ENCODE measurements at regions not wholly inside any gene's neighbourhood (a gene's known extent, or its start where the extent isn't known, plus 50 kb on each side); places are given as distances from the start of the nearest gene placed in this dataset.

GRCh38 chr1:222991908-222992307 is 151.1 kb downstream of the TLR5 start:
- no peak overlapping the region for H3K4me3 Mint-ChIP-seq (ENCODE audit: unreplicated experiment)
- H3K36me3 Mint-ChIP-seq (ENCODE audit: insufficient read depth, unreplicated experiment): no peaks in the 10 kb centered on the region
- ChIA-PET POLR2A (no interaction called here), CTCF (interaction anchor here (1.1 kb wide), 1 partner anchor 16 kb away, joined by 4 read pairs; no protein-coding TSS in a partner anchor)
- H3K9me3 Mint-ChIP-seq (ENCODE audit: unreplicated experiment): no peaks in the 10 kb centered on the region
- TF ChIP-seq CTCF (IDR thresholded peaks at IDR 0.05; ENCODE audit: unreplicated experiment): no peak
- no peak overlapping the region for H3K27ac Mint-ChIP-seq (ENCODE audit: low read depth, unreplicated experiment)
- no peak for DNase-seq (ENCODE audit: unreplicated experiment)
- intact Hi-C loops (cut with micrococcal nuclease): loop anchor here (5.0 kb wide), 1 partner anchor 175 kb away; the partner anchor contains the start of gene DISP1
- H3K4me1 Mint-ChIP-seq (ENCODE audit: insufficient read depth, unreplicated experiment): peaks cover 29% of the 10 kb centered on the region
- no TSS peak for BruUV-seq (replicated peaks)
- peaks cover 11% of the 10 kb centered on the region for H3K27me3 Mint-ChIP-seq (ENCODE audit: insufficient read depth, unreplicated experiment)

- H3K27ac Mint-ChIP-seq (ENCODE audit: low read depth, unreplicated experiment): peak overlapping the region; percentile 65
- CTCF ChIA-PET: interaction anchor here (0.6 to 1.6 kb wide), 3 partner anchors 11 to 255 kb away, joined by 3 to 4 read pairs (median 4); no protein-coding TSS in a partner anchor
- H3K36me3 Mint-ChIP-seq (ENCODE audit: insufficient read depth, unreplicated experiment): no peaks in the 10 kb centered on the region
- DNase-seq (ENCODE audit: unreplicated experiment): peak; percentile 88
- peak overlapping the region; percentile 32 for H3K4me3 Mint-ChIP-seq (ENCODE audit: unreplicated experiment)
- intact Hi-C loops (cut with micrococcal nuclease): loop anchor here (5.0 kb wide), 1 partner anchor 177 kb away; the partner anchor contains the start of gene DISP1
- no peaks in the 10 kb centered on the region for H3K9me3 Mint-ChIP-seq (ENCODE audit: unreplicated experiment)
- peaks cover 29% of the 10 kb centered on the region for H3K4me1 Mint-ChIP-seq (ENCODE audit: insufficient read depth, unreplicated experiment)
- POLR2A ChIA-PET: interaction anchor here (0.6 to 1.4 kb wide), 6 partner anchors 22 to 777 kb away, joined by 3 to 4 read pairs (median 3); partner anchors contain the start of gene TAF1A
- TF ChIP-seq CTCF (IDR thresholded peaks at IDR 0.05; ENCODE audit: unreplicated experiment): no peak
- H3K27me3 Mint-ChIP-seq (ENCODE audit: insufficient read depth, unreplicated experiment): peaks cover 17% of the 10 kb centered on the region
- BruUV-seq (replicated peaks): no TSS peak
Measured at GRCh38 chr1:222994511-222995235, 148.4 kb downstream of the TLR5 start.

- Mint-ChIP-seq H3K4me1 (ENCODE audit: insufficient read depth, unreplicated experiment) (peaks cover 29% of the 10 kb centered on the region), H3K27me3 (ENCODE audit: insufficient read depth, unreplicated experiment) (peaks cover 17% of the 10 kb centered on the region), H3K4me3 (ENCODE audit: unreplicated experiment) (peak overlapping the region; percentile 32), H3K9me3 (ENCODE audit: unreplicated experiment) (no peaks in the 10 kb centered on the region), H3K36me3 (ENCODE audit: insufficient read depth, unreplicated experiment) (no peaks in the 10 kb centered on the region), H3K27ac (ENCODE audit: low read depth, unreplicated experiment) (peak overlapping the region; percentile 65)
- DNase-seq (ENCODE audit: unreplicated experiment): peak; percentile 92
- no peak for TF ChIP-seq CTCF (IDR thresholded peaks at IDR 0.05; ENCODE audit: unreplicated experiment)
- intact Hi-C loops (cut with micrococcal nuclease): no loop called here
- no TSS peak for BruUV-seq (replicated peaks)
- ChIA-PET CTCF (interaction anchor here (1.6 kb wide), 1 partner anchor 256 kb away, joined by 4 read pairs; no protein-coding TSS in a partner anchor), POLR2A (interaction anchor here (1.2 to 1.4 kb wide), 2 partner anchors 23 to 406 kb away, joined by 3 read pairs; partner anchors contain the start of gene TAF1A)
Measured at GRCh38 chr1:222995236-222995580, 147.8 kb downstream of the TLR5 start.

GRCh38 chr1:222995620-222996309 is 147.3 kb downstream of the TLR5 start:
- CTCF ChIA-PET: interaction anchor here (0.6 to 1.6 kb wide), 4 partner anchors 86 to 256 kb away, joined by 3 to 4 read pairs (median 3); no protein-coding TSS in a partner anchor
- Mint-ChIP-seq H3K27ac (ENCODE audit: low read depth, unreplicated experiment) (peak overlapping the region; percentile 65), H3K36me3 (ENCODE audit: insufficient read depth, unreplicated experiment) (no peaks in the 10 kb centered on the region), H3K27me3 (ENCODE audit: insufficient read depth, unreplicated experiment) (peaks cover 17% of the 10 kb centered on the region), H3K4me3 (ENCODE audit: unreplicated experiment) (no peak overlapping the region), H3K9me3 (ENCODE audit: unreplicated experiment) (no peaks in the 10 kb centered on the region), H3K4me1 (ENCODE audit: insufficient read depth, unreplicated experiment) (peaks cover 29% of the 10 kb centered on the region)
- POLR2A ChIA-PET: interaction anchor here (0.8 to 1.6 kb wide), 4 partner anchors 11 to 406 kb away, joined by 3 to 5 read pairs (median 4); partner anchors contain the start of gene TAF1A
- intact Hi-C loops (cut with micrococcal nuclease): no loop called here
- no peak for DNase-seq (ENCODE audit: unreplicated experiment)
- BruUV-seq (replicated peaks): no TSS peak
- no peak for TF ChIP-seq CTCF (IDR thresholded peaks at IDR 0.05; ENCODE audit: unreplicated experiment)

All from MCF 10A (cell line).